Brain microvascular endothelial cell (primary cell): ENCODE measurements at regions not wholly inside any gene's neighbourhood (a gene's known extent, or its start where the extent isn't known, plus 50 kb on each side); places are given as distances from the start of the nearest gene placed in this dataset.

Experiments used
- DNase-seq: peaks from one replicate; pipeline ENCODE4 v3.0.0-alpha.2; 2020
- H3K27ac ChIP-seq: fragments of 250-450 bp; sonication (Bioruptor Pico); 2 replicates; pipeline ENCODE4 v1.5.1; 2020; ENCODE audit warnings: mild to moderate bottlenecking, moderate library complexity
- H3K27me3 ChIP-seq: fragments of 250-450 bp; sonication (Bioruptor Pico); replicated peaks from 2 replicates; pipeline ENCODE4 v1.5.1; 2020; ENCODE audit warnings: mild to moderate bottlenecking
- H3K36me3 ChIP-seq: fragments of 250-450 bp; sonication (Bioruptor Pico); replicated peaks from 2 replicates; pipeline ENCODE4 v1.5.1; 2020; ENCODE audit warnings: mild to moderate bottlenecking
- H3K4me3 ChIP-seq: 2 replicates; pipeline ENCODE4 v1.5.1; 2011; ENCODE audit warnings: low read depth, mild to moderate bottlenecking, control low read depth, low read length, moderate library complexity
- in situ Hi-C: cut with HindIII; loops from 2 replicates; pipeline ENCODE4 v1.10.0; 2017; ENCODE audit warnings: low sequenced_read_pairs, low pct_ligation_motif_present
- TF ChIP-seq, protein P1 (sequence below): IDR thresholded peaks from 2 replicates; pipeline ENCODE4 v1.5.1; 2011; ENCODE audit warnings: low read depth, mild to moderate bottlenecking, moderate library complexity, low read length, control low read depth, inconsistent platforms; ENCODE audit errors: missing control alignments

DNA sequence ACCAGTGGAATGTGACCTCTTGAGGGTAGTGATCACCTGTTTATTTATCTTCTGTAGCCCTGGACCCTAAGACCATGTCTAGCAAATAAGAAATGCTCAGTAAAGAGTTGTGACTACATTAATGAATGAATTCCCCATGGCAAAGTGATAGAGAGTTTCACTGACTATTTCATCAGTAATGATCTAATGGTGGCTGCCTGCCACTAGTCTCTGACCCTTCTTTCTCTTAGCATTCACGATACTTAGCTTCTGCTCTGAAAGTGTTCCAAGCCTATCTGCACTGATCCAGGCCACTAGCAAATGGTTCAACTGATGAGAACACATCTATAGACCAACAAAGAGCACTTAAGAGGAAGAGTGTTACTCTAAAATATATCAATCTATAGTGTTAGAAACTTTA is 50.0 kb upstream of the RASGEF1B start:
- in situ Hi-C loops, result no loop called here
- Histone ChIP-seq H3K4me3 (no peak overlapping the region), H3K36me3 (no peaks in the 10 kb centered on the region), H3K27ac (no peak overlapping the region), H3K27me3 (no peaks in the 10 kb centered on the region)
- no peak for DNase-seq
- TF ChIP-seq, protein P1, sequence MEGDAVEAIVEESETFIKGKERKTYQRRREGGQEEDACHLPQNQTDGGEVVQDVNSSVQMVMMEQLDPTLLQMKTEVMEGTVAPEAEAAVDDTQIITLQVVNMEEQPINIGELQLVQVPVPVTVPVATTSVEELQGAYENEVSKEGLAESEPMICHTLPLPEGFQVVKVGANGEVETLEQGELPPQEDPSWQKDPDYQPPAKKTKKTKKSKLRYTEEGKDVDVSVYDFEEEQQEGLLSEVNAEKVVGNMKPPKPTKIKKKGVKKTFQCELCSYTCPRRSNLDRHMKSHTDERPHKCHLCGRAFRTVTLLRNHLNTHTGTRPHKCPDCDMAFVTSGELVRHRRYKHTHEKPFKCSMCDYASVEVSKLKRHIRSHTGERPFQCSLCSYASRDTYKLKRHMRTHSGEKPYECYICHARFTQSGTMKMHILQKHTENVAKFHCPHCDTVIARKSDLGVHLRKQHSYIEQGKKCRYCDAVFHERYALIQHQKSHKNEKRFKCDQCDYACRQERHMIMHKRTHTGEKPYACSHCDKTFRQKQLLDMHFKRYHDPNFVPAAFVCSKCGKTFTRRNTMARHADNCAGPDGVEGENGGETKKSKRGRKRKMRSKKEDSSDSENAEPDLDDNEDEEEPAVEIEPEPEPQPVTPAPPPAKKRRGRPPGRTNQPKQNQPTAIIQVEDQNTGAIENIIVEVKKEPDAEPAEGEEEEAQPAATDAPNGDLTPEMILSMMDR, result no peak
